HG02610 (cell line): ENCODE measurements at regions not wholly inside any gene's neighbourhood (a gene's known extent, or its start where the extent isn't known, plus 50 kb on each side); places are given as distances from the start of the nearest gene placed in this dataset.
"Not testable (repeated sequence)": the region's sequence is repeated elsewhere in the genome, so short reads cannot be mapped to it uniquely, and the experiment has no call there.

ENCODE experiments used
- ATAC-seq: cut with Tn5 transposase; IDR thresholded peaks from one replicate; pipeline ENCODE4 v1.9.1; 2021; ENCODE audit warnings: mild to moderate bottlenecking, moderate library complexity; ENCODE audit not compliant: unreplicated experiment

GRCh38 chr4:94011190-94011589 lies 182.6 kb downstream of the ATOH1 start:
- no peak for ATAC-seq

- no peak for ATAC-seq
These were observed 186.1 kb downstream of the ATOH1 start for GRCh38 chr4:94014484-94015136.

- ATAC-seq: no peak
These were observed 187.4 kb downstream of the ATOH1 start for GRCh38 chr4:94015956-94016355.

GRCh38 chr4:94032754-94033153 lies 174.9 kb upstream of the SMARCAD1 start:
- ATAC-seq: no peak

GRCh38 chr4:94036964-94037363 lies 170.7 kb upstream of the SMARCAD1 start:
- no peak for ATAC-seq

GRCh38 chr4:94038195-94038594 lies 169.5 kb upstream of the SMARCAD1 start:
- no peak for ATAC-seq

- ATAC-seq: no peak
These were observed 168.4 kb upstream of the SMARCAD1 start for GRCh38 chr4:94039226-94039625.

- ATAC-seq: not testable (repeated sequence)
These were observed 163.2 kb upstream of the SMARCAD1 start for GRCh38 chr4:94044471-94044870.

GRCh38 chr4:94063084-94063483 lies 144.6 kb upstream of the SMARCAD1 start:
- no peak for ATAC-seq

- ATAC-seq: no peak
These were observed 138.6 kb upstream of the SMARCAD1 start for GRCh38 chr4:94068753-94069719.

GRCh38 chr4:94076498-94076897 lies 131.2 kb upstream of the SMARCAD1 start:
- ATAC-seq: no peak

GRCh38 chr4:94084155-94084554 lies 123.5 kb upstream of the SMARCAD1 start:
- no peak for ATAC-seq

GRCh38 chr4:94099141-94099540 lies 108.5 kb upstream of the SMARCAD1 start:
- not testable (repeated sequence) for ATAC-seq

GRCh38 chr4:94112644-94113043 lies 95.0 kb upstream of the SMARCAD1 start:
- ATAC-seq: no peak

- ATAC-seq: no peak
These were observed 92.0 kb upstream of the SMARCAD1 start for GRCh38 chr4:94115687-94116086.

- ATAC-seq: no peak
These were observed 90.8 kb upstream of the SMARCAD1 start for GRCh38 chr4:94116842-94117241.

GRCh38 chr4:94126669-94127068 lies 81.0 kb upstream of the SMARCAD1 start:
- no peak for ATAC-seq

GRCh38 chr4:94127707-94128328 lies 79.8 kb upstream of the SMARCAD1 start:
- peak; percentile 63 for ATAC-seq

GRCh38 chr4:94131212-94131611 lies 76.5 kb upstream of the SMARCAD1 start:
- ATAC-seq: no peak

GRCh38 chr4:94135701-94136100 lies 72.0 kb upstream of the SMARCAD1 start:
- no peak for ATAC-seq

GRCh38 chr4:94139931-94140612 lies 67.6 kb upstream of the SMARCAD1 start:
- ATAC-seq: no peak
